ENCODE measurements at regions not wholly inside any gene's neighbourhood (a gene's known extent, or its start where the extent isn't known, plus 50 kb on each side); places are given as distances from the start of the nearest gene placed in this dataset.
"Not testable (repeated sequence)": the region's sequence is repeated elsewhere in the genome, so short reads cannot be mapped to it uniquely, and the experiment has no call there.

GRCh38 chr2:67135208-67135607, 261.9 kb upstream of the ETAA1 start:
- no peak for DNase-seq

- DNase-seq: no peak
Measured at GRCh38 chr2:67137699-67138098, 259.4 kb upstream of the ETAA1 start.

DNA sequence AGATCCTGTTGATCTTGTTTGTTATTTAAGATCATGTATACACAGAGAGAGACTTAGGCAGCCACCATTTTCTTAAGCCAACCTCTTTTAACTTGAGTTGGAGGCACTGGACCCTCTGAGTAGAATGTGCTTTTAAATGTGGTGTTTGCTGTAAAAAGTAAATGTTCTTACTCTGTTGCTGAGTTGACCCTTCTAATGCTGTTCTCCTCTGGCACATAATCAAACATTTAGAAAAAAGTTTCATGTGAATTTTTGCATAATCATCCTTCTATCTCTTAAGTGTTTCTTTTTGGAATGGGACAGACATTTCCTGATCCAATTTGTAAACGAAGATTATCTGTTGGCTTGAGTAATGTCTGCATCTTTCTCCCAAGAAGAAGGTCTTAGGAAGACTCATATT, 255.1 kb upstream of the ETAA1 start:
- no peak for DNase-seq

DNA sequence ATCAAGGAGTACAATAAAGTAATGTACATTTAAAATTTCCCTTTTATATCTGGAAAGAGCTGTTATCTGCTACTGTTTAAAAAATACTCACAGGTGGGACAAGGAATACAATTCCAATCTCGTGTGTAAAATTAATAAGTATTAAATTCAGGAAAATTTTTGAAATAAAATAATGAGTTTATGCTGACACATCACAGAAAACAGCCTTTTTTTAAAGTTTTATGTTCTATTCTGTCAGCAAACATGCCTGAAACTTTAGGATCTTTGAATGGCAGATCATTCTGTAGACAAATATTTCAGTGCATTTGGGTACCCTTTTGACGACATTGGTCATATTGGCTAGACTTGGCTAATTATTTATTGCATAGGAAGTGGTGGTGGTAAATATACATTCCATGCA, 254.4 kb upstream of the ETAA1 start:
- DNase-seq: no peak

- DNase-seq: no peak
Measured at GRCh38 chr2:67145851-67146250, 251.3 kb upstream of the ETAA1 start.

- no peak for DNase-seq
Measured at GRCh38 chr2:67156796-67157195, 240.3 kb upstream of the ETAA1 start.

DNA sequence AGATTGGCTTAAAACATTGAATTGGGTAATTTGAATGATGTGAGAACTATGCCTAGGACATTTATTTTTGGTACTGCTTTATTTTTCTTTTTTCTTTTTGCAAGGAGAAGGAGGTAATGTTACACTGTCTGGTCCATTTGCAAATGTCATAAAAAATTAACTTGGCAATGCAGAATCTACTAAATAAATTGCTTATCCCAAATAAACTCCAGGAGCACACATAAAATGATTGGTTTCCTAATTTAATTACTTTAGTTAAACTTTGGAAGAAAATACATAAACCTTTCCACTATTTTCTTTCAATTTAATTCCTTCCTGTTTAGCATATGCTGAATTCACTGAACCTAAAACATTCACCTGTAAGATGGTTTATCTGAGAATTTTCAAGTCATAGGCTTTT, 238.4 kb upstream of the ETAA1 start:
- no peak for DNase-seq

- DNase-seq: no peak
Measured at GRCh38 chr2:67159929-67160328, 237.2 kb upstream of the ETAA1 start.

GRCh38 chr2:67164771-67165522, 232.2 kb upstream of the ETAA1 start:
- DNase-seq: no peak

- no peak for DNase-seq
Measured at GRCh38 chr2:67165523-67165990, 231.6 kb upstream of the ETAA1 start.

- DNase-seq: not testable (repeated sequence)
Measured at GRCh38 chr2:67166511-67166910, 230.6 kb upstream of the ETAA1 start.

DNA sequence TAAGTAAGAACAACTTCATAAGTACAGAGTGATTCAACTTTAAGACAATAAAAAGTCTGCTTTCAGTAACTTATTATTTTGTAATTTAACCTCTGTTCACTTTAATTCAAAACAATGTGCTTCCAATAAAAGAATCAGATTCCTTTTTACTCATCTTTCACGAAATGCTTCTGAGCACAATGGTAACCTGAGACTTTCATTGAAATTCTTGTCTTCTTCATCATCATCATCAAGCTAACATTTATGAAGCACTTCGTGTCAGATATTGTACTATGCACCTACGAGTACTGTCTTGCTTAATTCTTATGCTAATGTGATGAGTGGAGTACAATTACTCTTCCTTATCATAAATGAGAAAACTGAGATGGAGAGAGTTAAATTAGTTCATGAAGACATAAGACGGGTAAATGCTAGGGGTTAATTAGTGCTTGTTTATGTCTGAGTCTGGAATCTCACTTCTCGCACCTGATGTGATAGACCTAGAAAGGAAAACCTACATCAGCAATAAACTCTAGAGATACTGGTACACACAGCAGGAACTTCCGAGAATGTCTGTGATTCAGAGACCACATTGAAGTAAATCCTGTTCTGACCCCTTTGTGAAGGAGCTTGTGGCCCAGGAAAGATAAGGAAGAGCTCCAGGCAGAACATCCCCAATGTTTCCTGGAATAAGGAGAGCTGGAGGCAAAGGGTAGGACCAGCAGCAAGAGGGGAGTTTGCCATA, 227.6 kb upstream of the ETAA1 start:
- no peak for DNase-seq

DNA sequence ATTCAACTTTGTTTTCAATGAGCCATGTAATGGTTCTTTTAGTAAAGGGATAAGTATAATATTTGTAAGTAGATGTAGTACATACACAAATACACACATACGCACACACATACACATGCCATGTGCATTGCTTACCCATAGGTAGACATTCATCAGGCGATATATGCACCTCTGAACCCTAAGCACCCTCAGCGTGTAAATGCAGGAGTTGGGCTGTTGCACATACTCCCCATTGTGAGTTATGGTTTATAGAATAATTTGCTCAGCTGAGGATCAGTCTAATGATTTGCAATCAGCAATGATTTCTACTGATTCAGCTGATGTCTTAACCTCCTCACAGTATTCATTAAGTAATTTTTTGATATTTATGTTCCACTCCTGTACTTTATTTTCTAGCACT, 217.6 kb upstream of the ETAA1 start:
- DNase-seq: no peak

- DNase-seq: no peak
Measured at GRCh38 chr2:67180841-67181240, 216.3 kb upstream of the ETAA1 start.

- DNase-seq: no peak
Measured at GRCh38 chr2:67182884-67183283, 214.2 kb upstream of the ETAA1 start.

- no peak for DNase-seq
Measured at GRCh38 chr2:67186326-67186725, 210.8 kb upstream of the ETAA1 start.

DNA sequence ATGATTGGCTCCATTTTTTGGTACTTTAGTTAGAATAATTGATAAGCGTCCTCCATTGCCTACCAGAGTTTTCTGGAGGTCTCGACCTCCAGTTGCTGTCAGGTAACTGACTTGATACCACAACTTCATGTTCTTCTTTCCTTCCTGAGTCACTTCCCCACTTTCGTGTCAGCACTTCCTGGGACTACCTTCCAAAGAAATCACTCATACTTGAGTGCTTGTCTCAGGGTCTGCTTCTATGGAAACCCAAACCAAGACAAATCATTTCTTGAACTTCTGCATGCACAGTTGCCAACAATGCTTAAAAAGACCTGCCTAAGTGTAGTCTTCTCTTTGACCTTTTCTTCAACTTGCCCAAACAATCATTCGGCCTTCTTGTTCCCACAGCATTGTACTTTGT, 210.3 kb upstream of the ETAA1 start:
- DNase-seq: no peak

- not testable (repeated sequence) for DNase-seq
Measured at GRCh38 chr2:67195327-67195726, 201.8 kb upstream of the ETAA1 start.

DNA sequence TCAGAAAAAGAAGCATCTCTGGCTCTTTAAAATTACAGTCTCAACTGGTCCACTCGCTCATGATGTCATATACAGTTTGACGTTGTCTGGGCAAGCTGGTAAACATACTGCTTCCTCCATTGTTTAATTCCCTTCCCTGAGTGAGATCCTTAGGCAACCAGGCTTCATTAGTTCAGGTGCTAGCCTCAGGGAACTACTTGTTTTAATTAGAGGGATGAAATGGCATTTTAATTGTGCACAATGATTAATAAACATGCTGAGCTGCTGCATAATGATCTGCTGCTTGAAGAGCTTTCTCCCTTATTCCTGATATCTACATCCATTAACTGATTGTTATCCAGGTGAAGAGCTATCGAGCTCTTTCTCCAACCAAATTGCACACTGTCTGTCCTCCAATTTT, 195.6 kb upstream of the ETAA1 start:
- DNase-seq: no peak

GRCh38 chr2:67204349-67204748, 192.8 kb upstream of the ETAA1 start:
- no peak for DNase-seq

DNA sequence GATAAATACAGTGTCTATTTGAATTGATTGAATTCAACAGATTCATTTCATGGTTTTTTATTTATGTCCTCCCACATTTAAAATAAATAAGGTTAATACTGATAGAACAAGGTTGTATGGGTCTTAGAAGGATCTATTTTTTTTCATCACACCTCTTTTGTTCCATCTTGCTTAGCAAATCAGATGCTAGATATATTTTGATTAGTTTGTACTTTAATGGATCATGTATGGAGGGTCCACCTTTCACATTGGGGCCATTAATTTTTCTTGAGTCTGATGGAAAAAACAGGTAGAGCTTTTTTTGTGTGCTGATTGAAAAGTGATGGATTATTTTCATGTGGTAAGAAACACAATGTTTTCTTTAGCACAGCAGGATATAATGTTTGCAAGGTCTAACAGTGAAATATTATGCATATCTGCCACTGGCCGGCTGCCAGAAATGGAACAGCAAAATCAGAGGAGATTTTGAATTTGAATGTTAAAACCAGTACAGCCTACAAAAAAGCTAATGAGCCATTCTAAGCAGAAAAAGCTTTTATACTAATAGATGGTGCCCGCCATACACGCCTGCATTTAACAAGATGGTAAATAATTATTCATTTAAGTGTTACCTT, 188.1 kb upstream of the ETAA1 start:
- no peak for DNase-seq

GRCh38 chr2:67210430-67210829, 186.7 kb upstream of the ETAA1 start:
- no peak for DNase-seq

DNA sequence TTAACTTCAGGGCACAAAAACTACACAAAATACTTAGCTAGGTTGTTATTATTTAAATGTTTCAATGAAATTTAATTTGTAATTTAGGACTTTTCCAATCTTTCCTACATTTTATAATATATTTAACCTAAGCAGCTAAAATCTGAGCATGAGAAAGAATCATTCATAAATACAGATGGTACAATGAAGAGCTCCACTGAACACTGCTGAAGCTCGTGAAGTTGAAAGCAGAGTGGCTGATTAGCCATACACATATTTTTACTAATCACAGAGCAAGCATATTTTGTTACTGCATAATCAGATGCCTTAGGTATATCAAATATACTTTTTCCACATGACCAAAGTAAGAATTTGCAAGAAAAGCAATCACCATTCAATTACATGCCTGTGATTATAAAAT, 184.9 kb upstream of the ETAA1 start:
- no peak for DNase-seq

DNA sequence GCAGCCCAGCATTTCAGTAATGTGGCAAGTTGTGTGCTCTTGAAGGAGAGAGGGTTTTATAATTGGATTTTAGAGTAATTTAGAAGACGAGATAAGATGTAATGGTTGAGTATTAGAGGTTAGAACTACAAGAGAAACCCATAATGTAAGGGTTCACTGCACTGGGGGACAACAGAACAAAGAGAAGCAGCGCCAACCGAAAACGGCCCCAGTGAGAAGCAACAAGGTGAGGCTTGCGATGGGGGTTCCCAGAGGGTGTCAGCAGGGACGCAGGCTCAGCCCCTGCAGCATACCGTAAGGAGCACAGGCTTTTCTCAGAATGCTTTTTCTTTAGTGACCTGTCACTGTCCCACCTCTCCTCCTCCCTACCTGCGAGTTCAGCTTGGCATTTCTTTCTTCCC, 183.9 kb upstream of the ETAA1 start:
- no peak for DNase-seq

Measured in Kasumi-1 (cell line).